HFF-Myc (cell line): ENCODE measurements at regions not wholly inside any gene's neighbourhood (a gene's known extent, or its start where the extent isn't known, plus 50 kb on each side); places are given as distances from the start of the nearest gene placed in this dataset.

Experiments used
- DNase-seq: peaks from one replicate; pipeline ENCODE4 v3.0.0-alpha.2; 2011; ENCODE audit warnings: low read depth; ENCODE audit errors: extremely low read depth
- H3K4me3 ChIP-seq: replicated peaks from 2 replicates; pipeline ENCODE4 v1.5.1; 2011; ENCODE audit warnings: low read depth, mild to moderate bottlenecking, control low read depth, low read length
- TF ChIP-seq, protein P1 (sequence below): IDR thresholded peaks from 2 replicates; pipeline ENCODE4 v1.5.1; 2012; ENCODE audit warnings: mild to moderate bottlenecking, low read depth, low read length, control low read depth; ENCODE audit errors: missing control alignments

DNA sequence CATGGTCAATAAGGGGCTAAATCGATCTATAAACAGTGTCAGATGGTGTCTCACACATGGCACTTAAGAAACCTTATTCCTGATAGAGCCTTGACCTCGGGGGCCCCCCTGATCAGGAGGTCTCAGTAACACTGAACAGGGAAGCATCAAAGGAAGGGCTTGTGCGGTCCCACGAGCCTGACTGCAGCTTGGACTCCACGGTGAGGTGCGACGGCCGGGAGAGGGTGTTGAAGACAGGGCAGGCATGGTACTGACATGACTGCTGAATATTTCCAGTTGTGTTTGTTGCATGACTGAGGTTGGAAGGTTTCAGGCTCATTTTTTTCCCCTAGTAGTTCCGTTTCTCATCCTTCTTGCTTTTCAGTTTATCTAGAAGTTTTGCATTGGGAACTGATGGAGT lies 107.1 kb upstream of the JAG1 start:
- DNase-seq: no peak
- no peak overlapping the region for H3K4me3 ChIP-seq
- TF ChIP-seq, protein P1, sequence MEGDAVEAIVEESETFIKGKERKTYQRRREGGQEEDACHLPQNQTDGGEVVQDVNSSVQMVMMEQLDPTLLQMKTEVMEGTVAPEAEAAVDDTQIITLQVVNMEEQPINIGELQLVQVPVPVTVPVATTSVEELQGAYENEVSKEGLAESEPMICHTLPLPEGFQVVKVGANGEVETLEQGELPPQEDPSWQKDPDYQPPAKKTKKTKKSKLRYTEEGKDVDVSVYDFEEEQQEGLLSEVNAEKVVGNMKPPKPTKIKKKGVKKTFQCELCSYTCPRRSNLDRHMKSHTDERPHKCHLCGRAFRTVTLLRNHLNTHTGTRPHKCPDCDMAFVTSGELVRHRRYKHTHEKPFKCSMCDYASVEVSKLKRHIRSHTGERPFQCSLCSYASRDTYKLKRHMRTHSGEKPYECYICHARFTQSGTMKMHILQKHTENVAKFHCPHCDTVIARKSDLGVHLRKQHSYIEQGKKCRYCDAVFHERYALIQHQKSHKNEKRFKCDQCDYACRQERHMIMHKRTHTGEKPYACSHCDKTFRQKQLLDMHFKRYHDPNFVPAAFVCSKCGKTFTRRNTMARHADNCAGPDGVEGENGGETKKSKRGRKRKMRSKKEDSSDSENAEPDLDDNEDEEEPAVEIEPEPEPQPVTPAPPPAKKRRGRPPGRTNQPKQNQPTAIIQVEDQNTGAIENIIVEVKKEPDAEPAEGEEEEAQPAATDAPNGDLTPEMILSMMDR: no peak

GRCh38 chr20:10781526-10781925 lies 107.7 kb upstream of the JAG1 start:
- DNase-seq: no peak
- TF ChIP-seq, protein P1: no peak
- H3K4me3 ChIP-seq: no peak overlapping the region

- no peak overlapping the region for H3K4me3 ChIP-seq
- DNase-seq: no peak
Observed at GRCh38 chr20:10783707-10784553, 110.1 kb upstream of the JAG1 start.

GRCh38 chr20:10784554-10785183 lies 110.9 kb upstream of the JAG1 start:
- no peak overlapping the region for H3K4me3 ChIP-seq
- no peak for DNase-seq
- TF ChIP-seq, protein P1: no peak

More at GRCh38 chr20:10783707-10784553, 110.1 kb upstream of the JAG1 start:
- TF ChIP-seq, protein P1: no peak

- TF ChIP-seq, protein P1: no peak
- H3K4me3 ChIP-seq: no peak overlapping the region
- no peak for DNase-seq
Observed at GRCh38 chr20:10786678-10787077, 112.9 kb upstream of the JAG1 start.

DNA sequence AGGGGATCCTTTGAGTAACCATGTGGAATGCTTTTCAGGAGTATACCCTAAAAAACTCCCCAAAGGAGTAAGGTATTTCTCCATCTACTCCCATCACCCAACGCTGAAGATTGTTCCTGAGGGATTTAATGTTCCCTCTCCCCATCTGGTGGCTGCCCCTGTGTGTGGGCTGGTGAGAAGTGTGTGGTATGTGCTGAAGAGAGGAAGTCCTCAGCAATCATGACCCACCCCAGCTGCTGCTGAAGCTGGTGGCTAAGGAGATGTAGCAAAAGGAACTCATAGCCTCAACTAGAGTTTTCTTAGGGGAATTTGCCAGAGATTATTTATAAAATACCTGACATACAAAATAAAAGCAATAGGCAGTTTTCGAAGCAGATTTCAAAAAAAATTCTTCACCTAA lies 114.3 kb upstream of the JAG1 start:
- no peak for DNase-seq
- H3K4me3 ChIP-seq: no peak overlapping the region
- TF ChIP-seq, protein P1: no peak

GRCh38 chr20:10788877-10789276 lies 115.1 kb upstream of the JAG1 start:
- no peak overlapping the region for H3K4me3 ChIP-seq
- no peak for DNase-seq
- TF ChIP-seq, protein P1: no peak
